ENCODE measurements at regions not wholly inside any gene's neighbourhood (a gene's known extent, or its start where the extent isn't known, plus 50 kb on each side); places are given as distances from the start of the nearest gene placed in this dataset.
"Not testable (repeated sequence)": the region's sequence is repeated elsewhere in the genome, so short reads cannot be mapped to it uniquely, and the experiment has no call there.

DNA sequence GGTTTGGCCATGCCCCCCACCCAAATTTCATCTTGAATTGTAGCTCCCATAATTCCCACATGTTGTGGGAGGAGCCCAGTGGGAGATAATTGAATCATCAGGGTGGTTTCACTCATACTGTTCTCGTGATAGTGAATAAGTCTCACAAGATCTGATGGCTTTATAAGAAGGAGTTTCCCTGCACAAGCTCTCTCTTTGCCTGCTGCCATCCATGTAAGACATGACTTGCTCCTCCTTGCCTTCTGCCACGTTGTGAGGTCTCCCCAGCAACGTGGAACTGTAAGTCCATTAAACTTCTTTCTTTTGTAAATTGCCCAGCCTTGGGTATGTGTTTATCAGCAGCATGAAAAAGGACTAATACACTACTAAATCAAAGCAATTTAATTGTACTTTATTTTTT lies 507.3 kb upstream of the JAG1 start:
- H3K9ac ChIP-seq (ENCODE audit: low read depth, low read length); H3K36me3 ChIP-seq (ENCODE audit: control insufficient read depth, insufficient read depth, low read length): not testable (repeated sequence)

DNA sequence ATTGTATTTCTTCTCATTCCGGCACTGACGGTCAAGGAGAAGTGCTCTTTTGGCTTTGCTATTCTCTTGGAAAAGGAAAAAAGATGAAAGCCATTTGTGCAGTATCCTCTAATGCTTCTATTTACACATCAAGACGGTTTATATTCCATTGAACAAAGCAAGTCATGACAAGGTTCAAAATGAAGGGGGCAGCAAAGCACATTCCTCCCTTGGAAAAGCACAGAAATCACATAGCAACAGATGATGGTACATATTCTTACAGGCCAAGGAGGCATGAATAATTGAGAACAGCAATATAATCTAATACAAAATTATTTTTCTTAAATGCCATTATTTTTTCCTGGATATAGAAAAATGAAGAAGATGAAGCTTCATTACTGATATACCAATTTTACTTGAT lies 508.2 kb upstream of the JAG1 start:
- Histone ChIP-seq H3K9me3 (ENCODE audit: control insufficient read depth, insufficient read depth, low read length) (no peaks in the 10 kb centered on the region), H3K9ac (ENCODE audit: low read depth, low read length) (no peak overlapping the region), H3K4me1 (ENCODE audit: control insufficient read depth, insufficient read depth, low read length) (no peaks in the 10 kb centered on the region), H3K36me3 (ENCODE audit: control insufficient read depth, insufficient read depth, low read length) (no peaks in the 10 kb centered on the region), H3K4me3 (ENCODE audit: low read depth, low read length) (no peak overlapping the region), H3K27me3 (ENCODE audit: control insufficient read depth, insufficient read depth, low read length) (no peaks in the 10 kb centered on the region)

More for the DNA sequence above, 507.3 kb upstream of the JAG1 start:
- not testable (repeated sequence) for H3K4me3 ChIP-seq (ENCODE audit: low read depth, low read length); H3K4me1 ChIP-seq (ENCODE audit: control insufficient read depth, insufficient read depth, low read length); H3K27me3 ChIP-seq (ENCODE audit: control insufficient read depth, insufficient read depth, low read length); H3K9me3 ChIP-seq (ENCODE audit: control insufficient read depth, insufficient read depth, low read length)

DNA sequence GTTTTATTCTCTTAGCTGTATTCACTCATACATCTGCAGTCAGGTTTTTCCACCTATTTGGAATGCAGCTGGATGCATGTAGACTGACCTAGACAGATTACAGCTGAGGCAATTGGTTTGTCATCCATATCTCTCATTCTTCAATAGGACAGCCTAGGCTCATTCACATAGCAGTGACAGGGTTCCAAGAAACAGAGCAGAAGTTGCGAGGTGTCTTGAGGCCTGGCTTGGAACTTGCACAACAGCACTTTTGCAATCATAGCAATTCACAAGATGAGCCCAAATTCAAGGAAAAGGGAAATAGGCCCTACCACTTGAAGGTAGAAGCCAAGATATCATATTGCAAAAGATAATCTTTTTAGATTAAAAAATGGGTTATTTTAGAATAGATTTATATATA lies 508.9 kb upstream of the JAG1 start:
- Histone ChIP-seq H3K36me3 (ENCODE audit: control insufficient read depth, insufficient read depth, low read length) (no peaks in the 10 kb centered on the region), H3K9ac (ENCODE audit: low read depth, low read length) (no peak overlapping the region), H3K9me3 (ENCODE audit: control insufficient read depth, insufficient read depth, low read length) (no peaks in the 10 kb centered on the region), H3K4me1 (ENCODE audit: control insufficient read depth, insufficient read depth, low read length) (no peaks in the 10 kb centered on the region), H3K4me3 (ENCODE audit: low read depth, low read length) (no peak overlapping the region), H3K27me3 (ENCODE audit: control insufficient read depth, insufficient read depth, low read length) (no peaks in the 10 kb centered on the region)

DNA sequence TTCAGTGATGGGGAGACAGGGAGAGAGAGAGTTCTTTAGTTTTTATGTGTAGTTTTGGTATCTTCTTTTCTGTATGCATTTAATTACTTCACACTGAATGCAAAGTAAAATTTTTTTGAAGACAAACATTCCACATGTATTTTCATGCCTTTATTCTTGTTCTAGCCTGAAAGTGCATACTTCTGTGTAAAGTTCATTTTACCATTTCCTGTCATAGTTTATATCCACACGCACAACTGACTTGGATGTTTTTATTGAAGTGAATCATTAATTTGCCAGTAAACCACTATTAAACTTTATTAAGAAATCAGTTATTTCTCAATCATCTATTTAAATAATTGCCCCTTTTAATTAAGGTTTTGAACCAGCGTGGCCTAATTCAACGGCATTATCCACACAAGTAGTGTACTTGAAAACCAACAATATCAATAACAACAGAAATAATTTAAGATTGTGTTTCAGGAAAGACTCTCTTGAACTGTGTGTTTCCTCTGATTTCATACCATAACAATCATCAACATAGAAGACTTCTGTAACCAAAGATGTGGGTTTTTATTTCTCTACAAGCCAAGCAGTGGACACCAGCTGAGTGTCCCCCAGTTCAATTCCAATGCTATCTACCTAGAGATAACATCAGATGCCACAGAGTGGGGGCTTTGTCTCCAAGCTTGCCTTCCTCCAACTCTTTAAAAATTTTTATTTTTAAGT lies 512.7 kb upstream of the JAG1 start:
- Histone ChIP-seq H3K4me1 (ENCODE audit: control insufficient read depth, insufficient read depth, low read length) (no peaks in the 10 kb centered on the region), H3K27me3 (ENCODE audit: control insufficient read depth, insufficient read depth, low read length) (no peaks in the 10 kb centered on the region), H3K36me3 (ENCODE audit: control insufficient read depth, insufficient read depth, low read length) (no peaks in the 10 kb centered on the region), H3K9me3 (ENCODE audit: control insufficient read depth, insufficient read depth, low read length) (no peaks in the 10 kb centered on the region), H3K4me3 (ENCODE audit: low read depth, low read length) (no peak overlapping the region), H3K9ac (ENCODE audit: low read depth, low read length) (no peak overlapping the region)

DNA sequence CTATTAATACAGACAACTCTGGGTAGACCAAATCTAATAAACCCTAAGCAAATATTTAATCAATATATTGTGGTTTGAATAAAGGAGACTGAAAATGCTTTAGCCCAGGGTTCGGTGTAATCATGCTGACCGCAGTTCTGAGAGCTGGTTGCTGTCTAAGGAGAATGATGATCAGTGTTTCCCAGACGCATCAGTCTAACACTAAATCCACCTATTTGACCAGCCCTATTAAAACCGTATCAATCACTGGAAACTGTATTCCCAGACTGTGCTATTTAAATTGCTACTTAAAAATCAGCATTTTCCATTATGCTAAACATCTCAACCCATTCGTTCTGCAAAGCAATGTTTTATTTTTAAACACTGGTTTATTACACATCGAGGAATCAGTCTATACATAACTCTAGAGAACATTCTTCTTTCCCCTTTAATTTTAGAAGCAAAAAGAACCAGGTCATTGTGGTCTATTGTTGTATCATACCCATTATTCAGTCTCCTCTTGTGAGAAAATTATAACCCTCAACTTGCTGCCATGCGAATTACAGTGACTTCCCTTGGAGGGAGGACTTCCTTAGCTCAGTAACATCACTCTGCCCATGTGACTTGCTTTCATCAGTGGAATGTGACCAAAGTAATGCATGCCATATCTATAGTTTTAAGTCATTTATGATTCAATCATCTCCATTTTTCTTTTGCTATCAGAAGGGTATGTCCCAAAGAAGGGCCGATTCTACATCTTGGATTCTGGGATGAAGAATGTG lies 515.2 kb upstream of the JAG1 start:
- Histone ChIP-seq H3K9ac (ENCODE audit: low read depth, low read length) (no peak overlapping the region), H3K36me3 (ENCODE audit: control insufficient read depth, insufficient read depth, low read length) (no peaks in the 10 kb centered on the region), H3K4me1 (ENCODE audit: control insufficient read depth, insufficient read depth, low read length) (no peaks in the 10 kb centered on the region), H3K4me3 (ENCODE audit: low read depth, low read length) (no peak overlapping the region), H3K9me3 (ENCODE audit: control insufficient read depth, insufficient read depth, low read length) (no peaks in the 10 kb centered on the region), H3K27me3 (ENCODE audit: control insufficient read depth, insufficient read depth, low read length) (no peaks in the 10 kb centered on the region)

DNA sequence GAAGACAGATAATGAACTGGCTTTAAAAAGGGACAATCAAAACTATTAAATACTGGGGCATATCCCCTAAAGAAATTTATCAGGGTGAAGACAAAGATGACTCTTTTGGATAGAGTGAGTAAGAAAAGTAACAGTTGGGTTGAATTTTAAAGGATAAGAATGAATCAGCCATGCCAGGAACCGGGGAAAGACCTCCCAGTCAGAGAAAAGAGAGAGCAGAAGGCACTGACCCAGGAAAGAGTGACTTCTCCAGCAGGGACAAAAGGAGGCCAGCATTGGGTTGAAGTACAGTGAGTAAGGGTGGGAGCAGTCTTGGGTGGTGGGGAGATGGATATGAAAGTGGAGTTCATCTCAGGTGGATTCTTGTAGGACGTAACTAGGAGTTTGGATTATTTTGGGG lies 516.9 kb upstream of the JAG1 start:
- Histone ChIP-seq H3K27me3 (ENCODE audit: control insufficient read depth, insufficient read depth, low read length) (no peaks in the 10 kb centered on the region), H3K9me3 (ENCODE audit: control insufficient read depth, insufficient read depth, low read length) (no peaks in the 10 kb centered on the region), H3K4me1 (ENCODE audit: control insufficient read depth, insufficient read depth, low read length) (no peaks in the 10 kb centered on the region), H3K36me3 (ENCODE audit: control insufficient read depth, insufficient read depth, low read length) (no peaks in the 10 kb centered on the region), H3K9ac (ENCODE audit: low read depth, low read length) (no peak overlapping the region), H3K4me3 (ENCODE audit: low read depth, low read length) (no peak overlapping the region)

DNA sequence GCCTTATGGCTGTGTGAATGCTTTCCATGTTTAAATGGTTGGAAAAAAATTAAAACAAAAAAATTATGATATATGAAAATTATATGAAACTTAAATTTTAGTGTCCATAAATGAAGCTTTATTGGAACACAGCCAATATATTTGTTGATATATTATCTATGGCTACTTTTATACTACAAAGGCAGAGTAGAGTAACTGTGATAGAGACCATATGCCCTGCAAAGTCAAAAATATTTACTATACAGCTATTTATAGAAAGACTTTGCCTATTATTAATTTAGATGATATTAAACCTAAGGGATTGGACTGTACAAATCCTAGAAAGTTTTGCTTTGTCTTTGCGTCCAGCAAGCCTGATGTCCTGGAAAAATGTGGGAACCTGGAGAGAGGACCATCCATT lies 518.3 kb upstream of the JAG1 start:
- no peaks in the 10 kb centered on the region for H3K4me1 ChIP-seq (ENCODE audit: control insufficient read depth, insufficient read depth, low read length)
- no peaks in the 10 kb centered on the region for H3K9me3 ChIP-seq (ENCODE audit: control insufficient read depth, insufficient read depth, low read length)
- no peak overlapping the region for H3K9ac ChIP-seq (ENCODE audit: low read depth, low read length)
- H3K27me3 ChIP-seq (ENCODE audit: control insufficient read depth, insufficient read depth, low read length): no peaks in the 10 kb centered on the region
- no peaks in the 10 kb centered on the region for H3K36me3 ChIP-seq (ENCODE audit: control insufficient read depth, insufficient read depth, low read length)
- no peak overlapping the region for H3K4me3 ChIP-seq (ENCODE audit: low read depth, low read length)

DNA sequence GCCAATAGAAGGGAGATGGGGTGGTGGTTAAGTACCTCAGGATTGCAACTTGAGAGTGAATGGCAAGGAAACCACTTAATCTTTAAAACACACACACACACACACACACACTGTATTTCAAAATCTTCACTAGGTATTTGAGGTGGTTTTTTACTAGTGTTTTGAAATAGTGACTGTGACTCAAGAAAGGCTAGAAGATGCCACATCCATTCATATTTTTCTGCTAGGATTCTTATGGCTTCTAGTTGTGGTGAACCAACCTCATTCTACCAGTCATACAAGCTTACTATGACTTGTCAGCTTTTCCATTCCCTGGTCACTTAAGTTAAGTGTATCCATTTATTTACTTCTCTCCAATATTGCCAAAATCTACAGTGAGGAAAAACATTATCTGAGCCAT lies 519.4 kb upstream of the JAG1 start:
- no peaks in the 10 kb centered on the region for H3K27me3 ChIP-seq (ENCODE audit: control insufficient read depth, insufficient read depth, low read length)
- no peaks in the 10 kb centered on the region for H3K36me3 ChIP-seq (ENCODE audit: control insufficient read depth, insufficient read depth, low read length)
- no peak overlapping the region for H3K9ac ChIP-seq (ENCODE audit: low read depth, low read length)
- no peaks in the 10 kb centered on the region for H3K9me3 ChIP-seq (ENCODE audit: control insufficient read depth, insufficient read depth, low read length)
- H3K4me3 ChIP-seq (ENCODE audit: low read depth, low read length): no peak overlapping the region
- H3K4me1 ChIP-seq (ENCODE audit: control insufficient read depth, insufficient read depth, low read length): no peaks in the 10 kb centered on the region

DNA sequence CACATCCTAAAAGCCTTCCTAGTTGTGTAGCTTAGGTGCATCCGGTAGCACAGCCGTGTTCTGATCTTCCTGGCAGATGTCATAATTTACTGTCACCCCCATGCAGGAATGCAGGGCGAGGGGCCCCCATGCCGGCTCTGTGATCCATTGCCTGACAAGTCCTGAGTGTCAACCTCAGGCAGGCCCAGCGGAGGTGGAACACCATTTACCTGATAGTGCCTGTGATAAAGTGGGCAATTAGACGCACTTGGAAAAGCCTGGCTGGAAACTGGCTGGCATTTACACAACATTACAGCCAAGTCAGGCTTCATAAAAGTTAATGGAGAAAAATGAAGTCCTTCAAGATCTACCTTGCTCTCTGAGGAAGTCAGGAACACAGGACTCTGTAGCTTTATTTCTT lies 521.4 kb upstream of the JAG1 start:
- H3K4me3 ChIP-seq (ENCODE audit: low read depth, low read length): no peak overlapping the region
- no peaks in the 10 kb centered on the region for H3K9me3 ChIP-seq (ENCODE audit: control insufficient read depth, insufficient read depth, low read length)
- no peak overlapping the region for H3K9ac ChIP-seq (ENCODE audit: low read depth, low read length)
- no peaks in the 10 kb centered on the region for H3K36me3 ChIP-seq (ENCODE audit: control insufficient read depth, insufficient read depth, low read length)
- no peaks in the 10 kb centered on the region for H3K27me3 ChIP-seq (ENCODE audit: control insufficient read depth, insufficient read depth, low read length)
- no peaks in the 10 kb centered on the region for H3K4me1 ChIP-seq (ENCODE audit: control insufficient read depth, insufficient read depth, low read length)

DNA sequence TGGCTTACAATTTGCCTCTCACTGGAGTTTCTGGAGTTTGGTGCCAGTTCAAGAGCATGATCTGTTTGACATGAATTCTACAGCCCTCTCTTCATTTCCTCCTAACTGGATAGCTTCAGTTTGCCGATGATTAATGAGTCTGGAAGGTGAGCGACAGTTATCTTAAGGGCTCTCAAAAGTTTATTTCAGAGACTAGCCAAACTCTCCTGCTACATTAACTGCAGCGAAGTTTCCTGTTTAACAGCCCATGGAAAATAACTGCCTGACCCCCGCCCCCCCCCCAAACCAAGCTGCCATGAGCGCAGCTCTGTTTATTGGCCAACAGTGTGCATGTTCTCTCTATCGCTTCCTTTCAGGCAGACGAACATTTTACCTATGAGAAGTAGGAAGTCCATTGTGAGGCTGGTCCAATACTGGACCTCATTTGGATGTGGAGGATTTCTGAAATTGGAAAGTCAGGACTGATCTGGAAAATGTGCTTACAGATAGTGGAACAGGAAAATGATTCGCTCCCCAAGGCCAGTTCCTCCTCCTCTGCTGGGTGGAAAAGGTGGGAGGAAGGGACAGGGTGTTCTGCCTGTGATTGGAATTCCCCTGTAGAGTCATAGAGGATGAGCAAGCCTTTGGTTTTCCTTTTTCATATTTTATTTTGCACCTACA lies 522.2 kb upstream of the JAG1 start:
- no peak overlapping the region for H3K4me3 ChIP-seq (ENCODE audit: low read depth, low read length)
- H3K36me3 ChIP-seq (ENCODE audit: control insufficient read depth, insufficient read depth, low read length): no peaks in the 10 kb centered on the region
- H3K4me1 ChIP-seq (ENCODE audit: control insufficient read depth, insufficient read depth, low read length): no peaks in the 10 kb centered on the region
- no peaks in the 10 kb centered on the region for H3K27me3 ChIP-seq (ENCODE audit: control insufficient read depth, insufficient read depth, low read length)
- H3K9me3 ChIP-seq (ENCODE audit: control insufficient read depth, insufficient read depth, low read length): no peaks in the 10 kb centered on the region
- H3K9ac ChIP-seq (ENCODE audit: low read depth, low read length): no peak overlapping the region

DNA sequence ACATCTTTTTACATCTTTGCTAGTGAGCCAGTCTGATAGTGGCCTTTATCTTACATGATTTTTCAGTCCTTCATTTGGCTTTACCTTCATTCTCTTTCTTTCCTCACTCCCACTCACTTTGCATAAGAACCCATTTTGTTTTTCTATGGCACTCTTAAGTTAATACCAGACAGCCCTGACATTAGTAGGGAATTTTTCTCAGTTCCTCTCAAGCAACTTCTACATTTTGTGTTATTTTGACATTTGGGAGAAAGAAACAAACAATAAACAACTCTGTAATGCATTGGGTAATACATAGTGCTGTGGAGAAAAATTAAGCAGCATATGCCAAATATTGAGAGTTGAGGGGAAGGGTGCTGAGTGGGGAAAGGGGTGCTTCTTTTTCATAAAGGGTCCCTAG lies 524.1 kb upstream of the JAG1 start:
- Histone ChIP-seq H3K36me3 (ENCODE audit: control insufficient read depth, insufficient read depth, low read length) (no peaks in the 10 kb centered on the region), H3K4me1 (ENCODE audit: control insufficient read depth, insufficient read depth, low read length) (no peaks in the 10 kb centered on the region), H3K9ac (ENCODE audit: low read depth, low read length) (no peak overlapping the region), H3K27me3 (ENCODE audit: control insufficient read depth, insufficient read depth, low read length) (no peaks in the 10 kb centered on the region), H3K9me3 (ENCODE audit: control insufficient read depth, insufficient read depth, low read length) (no peaks in the 10 kb centered on the region), H3K4me3 (ENCODE audit: low read depth, low read length) (no peak overlapping the region)

DNA sequence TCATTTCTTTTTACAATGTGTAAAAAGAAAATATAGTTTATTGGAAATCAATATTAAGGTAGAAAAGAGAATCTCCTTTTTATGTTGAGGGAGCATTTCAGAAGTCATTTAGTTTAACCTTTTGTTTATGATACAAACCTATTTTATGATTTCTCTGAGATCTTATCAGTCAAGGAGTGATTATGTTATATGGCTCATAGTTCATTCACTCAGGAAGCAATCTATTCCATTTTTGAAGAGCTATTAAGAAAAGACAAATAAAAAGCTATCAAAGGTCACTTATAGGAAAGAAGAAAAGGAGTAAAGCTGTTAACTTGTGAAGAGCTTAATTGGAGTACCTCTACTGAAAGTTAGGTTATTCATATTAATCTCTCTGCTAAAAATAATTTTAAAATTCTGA lies 526.6 kb upstream of the JAG1 start:
- Histone ChIP-seq H3K9me3 (ENCODE audit: control insufficient read depth, insufficient read depth, low read length) (no peaks in the 10 kb centered on the region), H3K36me3 (ENCODE audit: control insufficient read depth, insufficient read depth, low read length) (no peaks in the 10 kb centered on the region), H3K27me3 (ENCODE audit: control insufficient read depth, insufficient read depth, low read length) (no peaks in the 10 kb centered on the region), H3K9ac (ENCODE audit: low read depth, low read length) (no peak overlapping the region), H3K4me1 (ENCODE audit: control insufficient read depth, insufficient read depth, low read length) (no peaks in the 10 kb centered on the region), H3K4me3 (ENCODE audit: low read depth, low read length) (no peak overlapping the region)
